HG02759 (cell line): ENCODE measurements at regions not wholly inside any gene's neighbourhood (a gene's known extent, or its start where the extent isn't known, plus 50 kb on each side); places are given as distances from the start of the nearest gene placed in this dataset.
"Not testable (repeated sequence)": the region's sequence is repeated elsewhere in the genome, so short reads cannot be mapped to it uniquely, and the experiment has no call there.

Experiments used
- ATAC-seq: cut with Tn5 transposase; IDR thresholded peaks from one replicate; pipeline ENCODE4 v1.9.1; 2021; ENCODE audit warnings: mild to moderate bottlenecking, moderate library complexity; ENCODE audit not compliant: unreplicated experiment

DNA sequence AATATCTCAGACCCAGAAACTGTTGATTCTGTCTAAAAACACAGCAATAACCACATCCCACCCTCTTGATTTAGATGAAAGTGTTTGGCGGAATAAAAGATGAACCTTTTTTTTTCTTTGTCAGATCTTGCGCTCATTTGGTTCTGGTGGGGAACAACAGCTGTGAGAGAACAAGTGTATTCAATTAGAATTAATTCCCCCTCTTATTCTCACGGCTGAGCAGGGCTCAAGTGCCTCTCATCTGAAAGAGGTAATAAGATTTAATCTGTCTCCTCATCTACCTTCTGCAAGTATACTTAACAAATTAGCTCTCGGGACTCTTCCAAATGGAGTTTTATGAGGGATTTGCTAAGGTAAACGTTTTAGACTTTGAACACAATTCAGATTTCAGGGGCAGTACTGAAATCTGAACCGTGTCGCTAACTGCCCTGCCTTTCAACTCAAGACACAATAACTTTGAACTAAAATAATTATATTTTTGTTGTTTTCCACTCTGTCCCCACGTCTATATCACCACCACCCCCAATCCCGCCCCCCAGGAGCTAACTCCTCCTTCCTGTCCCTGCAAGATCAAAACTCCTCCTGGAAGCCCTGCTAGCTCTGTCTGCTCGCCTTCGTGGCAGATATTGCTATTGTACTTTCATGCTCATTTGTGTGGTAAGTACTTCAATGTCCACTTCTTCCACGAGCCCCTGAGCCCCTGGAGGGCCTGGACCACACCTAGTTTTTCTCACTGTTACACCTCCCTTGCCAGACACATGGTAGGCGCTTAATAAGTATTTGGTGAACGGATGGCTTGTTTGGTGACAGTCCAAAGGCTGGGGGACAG is 54.2 kb upstream of the ROPN1B start:
- ATAC-seq: not testable (repeated sequence)

DNA sequence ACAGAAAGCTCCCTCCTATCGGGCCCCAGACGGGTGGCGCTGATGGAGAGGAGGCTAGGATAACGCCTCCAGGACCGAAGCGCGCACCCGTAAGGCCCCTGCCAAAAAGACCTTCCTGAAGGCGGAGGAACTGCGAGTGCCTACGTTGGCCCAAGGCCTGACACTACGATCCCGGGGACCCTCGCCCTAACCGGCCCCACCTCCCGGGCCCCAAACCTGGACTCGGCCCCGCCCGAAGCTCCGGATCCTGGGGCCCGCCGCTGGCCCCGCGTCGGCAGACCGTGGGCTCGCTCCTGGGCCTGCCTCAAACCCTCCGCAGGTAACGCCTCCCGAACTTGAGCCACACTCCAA is 53.6 kb upstream of the ROPN1B start:
- ATAC-seq: not testable (repeated sequence)

DNA sequence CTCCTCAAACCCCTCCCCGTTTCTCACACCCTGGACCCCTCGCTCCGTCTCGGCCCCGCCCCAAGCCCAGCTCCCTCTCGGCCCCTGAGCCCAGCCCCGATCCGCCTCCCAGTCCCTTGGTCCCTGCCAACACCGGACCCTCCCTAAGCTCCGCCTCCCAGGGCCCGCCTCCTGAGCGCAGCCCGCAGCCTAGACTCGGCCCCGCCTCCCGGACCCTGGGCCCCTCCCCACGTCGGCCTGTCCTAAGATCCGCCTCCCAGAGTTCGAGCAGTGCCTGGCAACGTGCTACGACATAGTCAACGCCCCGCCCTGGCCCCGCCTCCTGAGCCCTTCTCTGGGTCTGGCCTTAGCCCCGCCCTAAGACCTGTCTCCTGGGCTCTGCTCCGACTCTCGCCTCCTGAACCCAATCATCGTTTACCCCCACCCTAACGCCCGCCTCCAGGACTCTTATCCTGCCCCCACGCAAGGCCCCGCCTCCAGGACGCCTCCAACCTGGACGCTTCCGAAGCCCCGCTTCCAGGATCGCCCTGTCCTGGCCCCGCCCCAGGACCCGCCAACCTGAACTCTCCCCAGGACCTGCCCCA is 53.1 kb upstream of the ROPN1B start:
- ATAC-seq: peak; percentile 85

DNA sequence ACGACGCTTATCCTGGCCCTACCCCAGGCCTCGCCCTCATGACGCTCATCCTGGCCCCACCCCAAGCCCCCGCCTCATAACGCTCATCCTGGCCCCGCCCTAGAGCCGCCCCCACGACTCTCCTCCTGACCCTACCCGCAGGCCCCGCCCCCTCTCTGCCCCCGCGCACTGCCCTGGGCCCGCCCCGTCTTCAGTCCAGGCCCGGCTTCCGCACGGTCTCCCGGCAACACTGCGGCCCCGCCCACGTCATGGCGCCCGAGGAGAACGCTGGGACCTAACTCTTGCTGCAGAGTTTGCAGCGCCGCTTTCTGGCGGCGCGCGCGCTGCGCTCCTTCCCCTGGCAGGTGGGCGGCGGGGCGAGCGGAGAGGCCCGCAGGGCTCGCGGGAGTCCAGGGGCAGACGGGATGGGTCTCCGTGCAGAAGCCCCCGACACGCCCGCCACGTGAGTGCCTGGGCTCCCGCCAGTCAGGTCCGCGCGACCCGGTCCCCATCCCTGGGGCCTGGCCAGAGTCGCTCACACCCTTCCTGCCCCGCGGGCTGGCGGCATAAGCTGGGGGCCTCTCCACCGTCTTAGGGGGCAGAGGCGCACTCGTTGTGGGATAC is 52.5 kb upstream of the ROPN1B start:
- ATAC-seq: peak; percentile 84

DNA sequence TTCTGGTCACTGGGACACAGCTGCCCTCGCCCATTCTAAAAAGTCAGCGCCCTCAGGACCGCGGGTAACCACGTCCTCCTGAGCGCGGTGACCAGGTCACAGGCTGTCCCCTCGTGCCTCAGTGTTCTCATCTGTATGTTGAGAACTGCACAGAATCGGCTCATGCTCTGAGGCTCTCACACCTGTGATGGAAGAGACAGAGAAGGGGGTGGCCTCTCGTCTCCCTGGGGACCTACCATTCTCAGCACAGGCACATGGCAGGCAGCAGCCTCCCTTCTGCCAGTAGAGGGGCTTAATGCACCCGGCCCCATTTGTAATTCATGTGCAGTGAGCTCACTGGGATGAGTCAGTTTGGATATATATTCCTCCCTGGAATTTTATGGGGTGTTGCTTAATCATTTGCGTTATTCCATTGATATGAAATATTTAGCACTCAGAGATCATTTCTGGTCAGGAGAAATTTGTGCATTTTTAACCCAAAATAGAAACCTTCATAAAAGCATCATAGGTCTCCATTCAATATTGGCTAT is 51.9 kb upstream of the ROPN1B start:
- not testable (repeated sequence) for ATAC-seq

DNA sequence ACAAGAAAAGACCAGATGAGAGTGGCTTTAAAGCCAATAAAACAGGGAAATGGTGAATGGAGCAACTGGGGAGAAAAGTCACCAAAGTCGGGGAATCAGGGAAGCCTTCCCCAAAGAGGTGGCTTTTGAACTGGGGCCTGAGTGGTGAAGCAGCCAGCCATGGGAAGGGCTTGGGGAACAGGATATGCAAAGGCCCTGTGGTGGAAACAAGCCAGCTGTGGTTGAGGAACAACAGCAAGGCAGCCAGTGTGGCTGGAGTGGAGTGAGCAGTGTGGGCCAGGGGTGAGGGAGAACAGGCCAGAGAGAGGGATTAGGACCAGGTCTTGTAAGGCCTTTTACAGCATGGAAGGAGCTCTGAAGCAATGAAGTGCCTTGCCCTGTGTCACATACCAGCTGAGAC is 51.0 kb upstream of the ROPN1B start:
- ATAC-seq: not testable (repeated sequence)

DNA sequence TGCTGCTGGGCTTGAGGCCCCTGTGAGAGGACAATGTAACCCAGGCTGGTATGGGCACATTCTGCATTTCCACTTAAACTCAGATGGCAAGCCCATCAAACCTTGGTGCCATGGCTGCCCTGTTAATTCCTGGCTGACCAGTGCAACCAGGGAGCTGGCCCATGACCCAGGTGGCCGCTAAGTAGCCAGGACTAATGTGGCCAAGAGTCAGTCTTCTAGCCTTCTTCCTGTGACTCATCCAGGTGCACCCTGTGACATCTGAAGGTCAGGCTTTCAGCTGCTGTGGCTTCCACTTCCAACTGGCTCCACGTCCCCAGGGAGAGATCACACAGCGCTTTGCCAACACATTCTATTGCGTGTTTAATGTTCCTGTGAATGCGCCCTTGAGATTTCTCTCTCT is 50.5 kb upstream of the ROPN1B start:
- not testable (repeated sequence) for ATAC-seq

DNA sequence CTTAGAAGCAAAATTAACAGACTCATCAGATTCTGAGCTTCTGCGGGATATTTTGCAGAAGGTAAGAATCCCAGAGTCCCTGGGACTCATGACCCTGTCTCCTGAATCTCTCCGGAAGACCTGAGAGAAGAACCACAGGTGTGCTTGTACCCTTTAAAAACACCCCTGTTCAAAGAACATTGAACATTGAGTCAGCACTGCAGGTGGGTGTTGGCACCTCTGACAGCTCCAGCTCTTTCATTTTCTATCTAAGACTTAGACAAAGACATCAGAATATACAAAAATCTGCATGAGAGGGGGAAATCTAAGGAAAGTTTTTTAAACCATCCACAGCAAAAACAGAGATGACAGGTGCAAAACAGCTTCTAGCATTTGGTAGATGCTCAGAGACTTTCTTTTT is 50.1 kb upstream of the ROPN1B start:
- not testable (repeated sequence) for ATAC-seq
